ENCODE measurements at regions not wholly inside any gene's neighbourhood (a gene's known extent, or its start where the extent isn't known, plus 50 kb on each side); places are given as distances from the start of the nearest gene placed in this dataset.

DNA sequence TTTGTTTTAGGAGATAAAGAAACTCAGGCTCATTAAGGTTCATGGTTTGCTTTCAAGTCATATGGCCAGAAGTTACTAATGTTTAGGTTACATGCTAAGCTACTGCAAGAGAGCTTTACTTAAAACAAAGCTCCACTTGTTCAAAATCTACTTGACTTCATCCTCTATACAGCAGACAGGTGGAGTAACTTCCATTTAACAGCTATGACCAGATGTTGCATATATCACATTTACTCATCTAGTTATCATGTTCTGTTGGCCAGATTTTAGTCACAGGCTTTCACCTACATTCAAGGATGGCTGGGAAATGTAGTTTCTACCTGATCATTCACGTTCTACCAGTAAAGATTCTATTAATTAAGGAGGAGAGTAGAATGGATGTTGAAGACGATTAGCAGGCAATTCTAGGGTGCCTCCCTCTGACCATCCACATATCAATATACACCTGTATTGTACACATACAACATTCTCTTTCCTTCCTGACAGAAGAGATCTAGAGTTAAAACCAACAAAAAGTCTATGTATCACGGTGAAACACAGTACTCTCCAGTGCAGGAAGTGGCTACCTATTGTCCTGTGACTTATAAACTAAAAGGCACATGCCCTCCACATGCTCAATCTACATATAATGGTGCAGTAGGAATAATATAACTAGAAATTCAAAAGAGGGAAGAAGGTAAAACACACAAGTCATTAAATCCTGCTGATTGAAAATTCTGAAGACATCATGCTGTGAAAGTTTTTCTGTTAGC, 488.0 kb downstream of the MDFIC start:
- TF ChIP-seq RCOR1 (IDR thresholded peaks at IDR 0.05; ENCODE audit: insufficient replicate concordance, low read length), result no peak
- TF ChIP-seq POLR2A (IDR thresholded peaks at IDR 0.05; ENCODE audit: low read depth, low read length), result no peak
- no peak for TF ChIP-seq CTCF (conservative IDR thresholded peaks at IDR 0.05; ENCODE audit: low read depth, low read length)
- no peak for TF ChIP-seq SMC3 (IDR thresholded peaks at IDR 0.05; ENCODE audit: low read depth, low read length)
- TF ChIP-seq CHD1 (IDR thresholded peaks at IDR 0.05; ENCODE audit: low read depth, low read length), result no peak
- no peak for TF ChIP-seq MXI1 (IDR thresholded peaks at IDR 0.05; ENCODE audit: borderline replicate concordance, low read depth, low read length)
- TF ChIP-seq, protein P1, sequence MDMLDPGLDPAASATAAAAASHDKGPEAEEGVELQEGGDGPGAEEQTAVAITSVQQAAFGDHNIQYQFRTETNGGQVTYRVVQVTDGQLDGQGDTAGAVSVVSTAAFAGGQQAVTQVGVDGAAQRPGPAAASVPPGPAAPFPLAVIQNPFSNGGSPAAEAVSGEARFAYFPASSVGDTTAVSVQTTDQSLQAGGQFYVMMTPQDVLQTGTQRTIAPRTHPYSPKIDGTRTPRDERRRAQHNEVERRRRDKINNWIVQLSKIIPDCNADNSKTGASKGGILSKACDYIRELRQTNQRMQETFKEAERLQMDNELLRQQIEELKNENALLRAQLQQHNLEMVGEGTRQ (IDR thresholded peaks at IDR 0.05; ENCODE audit: low read depth, low read length), result no peak
